NCI-H146 (cell line): ENCODE measurements at regions not wholly inside any gene's neighbourhood (a gene's known extent, or its start where the extent isn't known, plus 50 kb on each side); places are given as distances from the start of the nearest gene placed in this dataset.
A peak's percentile ranks its signal among the peaks of the same experiment; 100 is the strongest.
"Not testable (repeated sequence)": the region's sequence is repeated elsewhere in the genome, so short reads cannot be mapped to it uniquely, and the experiment has no call there.

ENCODE experiments used
- DNase-seq: peaks from one replicate; lab custom pipeline; 2025; lab: John Stamatoyannopoulos, UW

DNA sequence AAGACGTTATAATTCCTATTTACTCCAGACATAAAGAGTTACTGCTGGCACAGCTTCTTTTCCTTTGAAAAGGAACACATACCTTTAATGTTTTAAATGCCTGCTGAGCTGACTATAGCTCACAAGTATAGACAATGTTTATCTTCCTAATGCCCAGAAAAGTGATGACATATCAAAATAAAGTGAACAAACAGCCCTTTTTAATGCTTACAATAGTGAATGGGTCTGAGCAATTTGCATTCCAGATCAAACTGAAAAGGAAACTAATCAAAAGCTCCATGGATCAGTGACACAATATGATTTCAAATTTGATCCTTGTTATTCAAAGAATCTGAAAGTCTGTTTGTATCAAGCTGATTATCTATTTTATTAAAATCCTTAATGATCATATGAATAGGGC, 233.6 kb upstream of the SEMA3E start:
- peak; percentile 49 for DNase-seq

DNA sequence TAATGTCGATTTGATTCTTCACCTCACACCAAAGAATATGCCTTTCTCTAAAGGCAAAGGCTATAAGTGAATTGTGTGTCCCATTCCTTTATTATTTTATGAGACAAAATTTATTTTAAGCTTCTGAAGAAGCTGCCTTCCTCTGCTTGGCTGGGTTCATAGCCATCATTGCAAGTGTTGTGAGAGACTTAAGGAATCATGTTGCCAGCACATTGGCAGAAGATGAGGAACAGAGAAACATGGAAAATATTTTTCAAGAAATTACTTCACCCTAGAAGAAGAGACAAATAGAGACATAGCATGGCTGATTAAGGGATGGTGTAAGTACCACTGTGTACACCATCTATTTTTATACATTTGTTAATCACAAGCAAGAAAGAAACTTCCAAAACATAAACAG, 230.1 kb upstream of the SEMA3E start:
- DNase-seq: no peak

DNA sequence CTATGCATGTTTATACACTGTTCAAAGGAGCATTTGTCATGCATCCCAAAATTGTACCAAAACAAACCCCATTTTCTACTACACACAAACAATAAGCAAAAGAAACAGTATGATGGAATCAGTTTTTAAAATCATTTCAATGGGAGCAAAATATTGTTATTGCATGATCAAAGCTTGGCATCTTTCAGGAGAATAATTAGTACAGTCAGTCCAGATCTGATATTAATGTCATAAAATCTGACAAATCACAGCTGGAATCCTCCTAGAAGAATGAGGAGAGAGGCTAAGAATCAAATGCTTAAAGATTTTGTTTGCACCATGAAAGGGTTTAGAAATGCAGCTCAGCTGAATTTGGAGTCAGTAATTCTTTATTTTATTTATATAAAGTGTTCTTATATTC, 229.7 kb upstream of the SEMA3E start:
- no peak for DNase-seq

DNA sequence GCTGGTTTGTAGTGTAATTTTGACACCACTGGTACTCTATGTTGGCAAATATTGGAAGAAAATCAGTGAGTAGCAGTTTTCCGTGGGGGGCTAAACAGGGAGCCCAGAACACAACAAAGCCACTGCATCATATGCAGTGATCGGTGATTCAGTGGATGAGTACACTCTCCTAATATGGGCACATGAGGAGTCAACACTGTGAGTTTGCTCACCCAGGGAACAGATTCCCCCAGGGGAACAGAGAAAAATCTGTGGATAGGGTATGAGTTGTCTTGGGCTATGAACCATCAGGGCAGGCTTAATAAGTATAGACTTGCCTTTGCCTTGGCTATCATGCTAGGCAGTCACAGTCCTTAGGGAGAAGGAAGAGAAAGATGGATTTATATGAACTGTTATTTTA, 227.7 kb upstream of the SEMA3E start:
- no peak for DNase-seq

DNA sequence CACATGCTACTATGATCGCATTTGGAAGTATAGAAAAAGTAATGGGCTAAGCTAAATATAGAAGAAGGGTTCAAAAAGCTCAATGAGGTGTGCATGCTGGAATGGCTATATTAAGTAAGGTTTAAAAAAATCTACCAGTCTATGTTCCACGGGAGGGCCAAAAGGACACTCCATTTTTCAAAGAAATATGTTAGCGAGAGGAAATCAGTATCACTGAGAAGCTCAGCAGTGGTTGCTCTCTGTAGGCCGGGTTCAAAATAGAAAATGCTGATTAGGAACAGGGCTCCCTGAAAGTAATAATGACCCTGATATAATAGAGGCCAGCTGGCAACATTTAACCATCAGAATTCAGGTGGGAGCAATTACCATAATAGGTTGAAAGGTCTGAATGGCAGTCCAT, 224.5 kb upstream of the SEMA3E start:
- DNase-seq: peak; percentile 74

DNA sequence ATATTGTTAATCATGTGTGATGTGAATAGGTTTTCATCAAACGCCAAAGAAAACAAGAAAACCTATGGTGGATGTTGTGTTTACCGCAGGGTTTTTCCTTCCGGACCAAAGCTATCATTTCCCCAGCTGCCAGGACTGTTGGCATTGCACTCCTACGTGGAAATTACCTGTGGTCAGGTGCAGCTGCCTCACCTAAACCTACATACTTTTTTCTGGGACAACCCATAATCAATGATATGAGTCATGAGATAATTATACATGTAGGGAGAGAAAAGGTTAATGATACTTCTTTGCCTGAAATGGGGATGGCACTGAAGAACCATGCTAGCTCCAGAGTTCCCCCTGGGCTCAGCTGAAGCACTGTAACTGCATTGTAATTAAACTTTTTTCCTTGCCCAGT, 223.6 kb upstream of the SEMA3E start:
- DNase-seq: peak; percentile 74

DNA sequence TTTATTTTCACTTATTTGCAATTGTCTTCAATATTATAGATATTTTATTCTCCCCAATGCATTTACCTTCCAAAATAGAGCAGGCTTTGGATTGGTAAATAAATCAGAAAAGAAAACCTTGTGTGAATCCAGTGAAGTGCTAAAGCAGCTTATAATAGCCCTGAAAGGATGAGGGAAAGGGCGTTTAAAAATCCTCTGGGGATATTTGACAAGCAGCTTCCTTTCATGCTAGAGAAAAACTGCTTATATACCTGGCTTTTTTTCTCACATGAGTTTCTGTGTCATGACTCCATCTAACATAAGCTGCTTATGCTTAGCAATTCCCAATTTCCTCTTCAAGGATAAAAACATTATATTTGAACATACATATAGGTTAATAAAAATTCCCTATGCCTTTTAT, 221.6 kb upstream of the SEMA3E start:
- no peak for DNase-seq

DNA sequence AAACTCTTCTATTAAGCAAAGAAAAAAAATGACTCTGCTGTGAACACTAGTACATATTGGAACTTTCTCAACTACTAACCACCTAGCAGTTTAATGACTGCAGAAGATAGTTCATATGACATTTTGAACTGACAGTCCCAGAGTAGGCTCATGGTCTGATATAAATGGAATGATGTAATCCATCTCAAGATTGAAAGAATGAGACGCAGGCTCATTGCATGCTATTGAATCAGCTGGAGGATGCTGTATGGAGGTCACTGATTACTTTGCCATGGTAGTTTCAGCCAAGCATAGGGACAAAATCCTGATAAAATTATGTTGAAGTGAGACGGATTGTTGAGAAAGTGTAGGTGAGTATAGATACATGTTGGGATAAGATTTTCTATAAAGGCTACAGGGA, 217.6 kb upstream of the SEMA3E start:
- no peak for DNase-seq

DNA sequence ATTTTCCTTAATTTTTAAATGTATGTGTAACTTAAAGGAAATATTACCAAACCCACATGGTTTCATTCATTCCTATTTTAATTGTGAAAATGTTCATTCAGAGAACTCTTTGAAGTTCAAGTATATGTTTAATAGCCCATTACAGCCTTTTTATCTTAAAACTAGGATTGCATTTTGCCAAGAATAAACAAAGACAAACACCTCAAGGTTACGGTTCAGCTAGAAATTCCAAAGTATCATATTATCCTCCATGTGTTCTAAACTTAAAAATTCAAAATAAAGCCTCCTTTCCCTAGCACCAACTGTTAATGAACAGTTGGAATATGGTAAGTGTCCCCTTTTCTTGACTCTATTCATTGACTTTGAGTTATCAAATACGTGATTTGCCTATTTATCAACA, 215.6 kb upstream of the SEMA3E start:
- DNase-seq: no peak

DNA sequence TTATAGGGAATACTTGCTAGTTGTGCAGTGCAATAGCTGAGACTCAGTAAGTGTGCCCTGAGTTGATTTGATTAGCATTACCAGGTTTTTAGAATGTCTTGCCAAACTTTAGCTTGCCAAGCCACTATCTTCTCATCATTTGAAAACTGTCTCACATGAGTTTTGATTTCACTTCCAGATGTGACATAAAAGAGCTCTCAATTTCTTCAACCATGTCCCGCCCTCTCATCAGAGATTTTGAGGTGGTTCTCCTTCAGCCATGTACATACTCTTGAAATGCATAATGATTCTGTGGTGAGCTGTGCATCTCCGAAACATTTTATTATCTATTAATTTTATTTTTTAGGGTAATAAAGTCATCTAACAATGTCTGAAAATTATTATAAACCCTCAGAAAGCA, 215.0 kb upstream of the SEMA3E start:
- no peak for DNase-seq

DNA sequence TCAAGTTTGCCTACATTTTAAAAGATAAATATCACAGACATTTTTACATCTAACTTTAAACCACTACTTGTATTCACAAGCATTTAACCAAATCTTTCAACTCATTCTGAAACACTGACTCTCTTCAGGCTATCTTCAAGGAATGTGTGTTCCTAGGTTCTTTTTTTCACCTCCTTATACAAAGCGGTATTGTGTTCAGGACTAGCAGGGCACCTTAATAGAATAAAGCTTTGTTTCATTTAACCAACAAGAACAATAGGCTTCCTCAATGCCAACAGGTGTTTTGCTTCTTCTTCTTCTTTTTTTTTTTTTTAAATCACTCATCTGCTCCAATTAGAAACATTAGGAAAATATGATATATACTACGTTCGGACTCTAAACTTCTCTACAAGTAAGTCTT, 212.9 kb upstream of the SEMA3E start:
- no peak for DNase-seq

DNA sequence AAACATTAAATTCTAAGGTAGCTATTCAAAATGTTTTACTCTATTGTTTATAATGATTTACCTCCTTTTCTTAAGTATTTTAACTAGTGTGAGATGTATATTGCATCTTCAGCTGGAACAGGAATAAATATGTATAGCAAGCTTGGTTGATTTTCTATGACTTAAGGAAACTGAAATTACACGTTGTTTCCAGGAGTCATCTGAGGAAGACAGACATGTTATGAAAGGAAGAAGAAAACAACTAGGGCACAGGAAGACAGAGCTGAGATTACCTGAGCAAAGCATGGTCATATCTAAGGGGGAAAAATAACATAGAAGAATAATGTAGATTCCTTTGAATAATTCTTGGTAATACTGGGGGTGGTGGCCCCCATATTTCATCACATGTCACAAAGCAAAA, 210.9 kb upstream of the SEMA3E start:
- DNase-seq: no peak

DNA sequence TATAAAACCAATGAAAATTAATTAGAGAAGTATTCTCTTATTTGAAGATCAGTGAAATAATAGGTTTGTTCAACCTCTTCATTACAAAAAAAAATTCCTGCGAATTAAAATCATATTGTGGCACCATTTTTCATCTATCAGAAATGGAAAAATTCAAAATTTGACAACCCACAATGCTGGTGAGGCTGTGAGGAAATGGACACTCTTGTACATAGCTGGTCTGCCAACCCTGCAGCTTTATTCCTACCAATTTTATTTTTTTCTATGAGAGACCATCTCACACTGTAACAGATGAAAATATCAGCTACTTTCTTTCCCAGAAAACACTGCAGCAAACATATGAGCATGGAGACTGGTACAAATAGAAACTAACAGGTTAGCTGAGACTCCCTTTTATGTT, 208.8 kb upstream of the SEMA3E start:
- DNase-seq: no peak

DNA sequence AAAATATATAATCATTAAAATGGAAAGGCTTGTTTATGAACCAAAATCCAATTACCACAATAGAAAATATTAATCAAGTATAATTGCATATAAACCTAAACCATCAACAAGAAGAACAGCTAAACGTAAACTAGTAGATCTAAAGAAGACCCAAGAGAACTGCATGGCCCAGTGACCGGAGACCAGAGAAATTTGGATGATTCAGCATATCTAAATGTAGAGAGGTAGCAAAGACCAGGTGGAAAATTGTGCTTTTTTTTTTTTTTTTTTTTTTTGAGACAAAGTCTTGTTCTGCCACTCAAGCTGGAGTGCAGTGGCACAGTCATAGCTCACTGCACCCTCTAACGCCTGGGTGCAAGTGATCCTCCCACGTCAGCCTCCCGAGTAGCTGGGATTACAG, 207.2 kb upstream of the SEMA3E start:
- DNase-seq: no peak

DNA sequence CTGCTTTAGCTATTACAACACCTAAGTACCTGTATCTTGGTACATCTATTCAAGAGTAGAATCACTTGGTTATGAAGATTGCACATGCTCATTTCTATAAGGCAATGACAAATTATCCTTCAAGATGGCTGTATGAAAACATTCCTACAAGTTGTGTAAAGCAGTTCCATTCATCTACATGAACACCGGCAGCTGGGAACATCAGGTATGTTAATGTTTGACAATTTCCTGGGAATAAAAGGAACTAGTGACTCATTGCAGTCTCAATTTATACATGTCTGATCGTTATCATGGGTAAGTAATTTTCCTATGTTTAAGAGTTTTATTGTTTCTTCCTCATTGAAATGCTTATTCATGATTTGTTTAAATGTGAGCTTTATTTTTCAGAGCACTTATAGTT, 203.2 kb upstream of the SEMA3E start:
- no peak for DNase-seq

DNA sequence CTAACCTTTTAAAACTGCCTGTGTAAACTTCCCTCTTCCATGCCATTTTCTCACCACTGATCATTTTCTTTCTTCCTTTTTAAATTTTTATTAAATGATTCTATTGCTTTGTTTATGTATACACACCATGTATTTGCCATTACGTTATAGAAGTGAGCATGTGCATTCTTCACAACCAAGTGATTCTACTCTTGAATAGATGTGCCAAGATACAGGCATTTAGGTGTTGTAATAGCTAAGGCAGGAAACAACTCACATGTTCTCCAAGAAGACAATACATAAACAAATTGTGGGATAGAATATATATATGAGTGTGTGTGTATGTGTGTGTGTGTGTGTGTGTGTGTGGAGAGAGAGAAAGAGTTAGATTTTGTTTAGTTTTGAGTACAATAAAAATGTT, 202.6 kb upstream of the SEMA3E start:
- no peak for DNase-seq

DNA sequence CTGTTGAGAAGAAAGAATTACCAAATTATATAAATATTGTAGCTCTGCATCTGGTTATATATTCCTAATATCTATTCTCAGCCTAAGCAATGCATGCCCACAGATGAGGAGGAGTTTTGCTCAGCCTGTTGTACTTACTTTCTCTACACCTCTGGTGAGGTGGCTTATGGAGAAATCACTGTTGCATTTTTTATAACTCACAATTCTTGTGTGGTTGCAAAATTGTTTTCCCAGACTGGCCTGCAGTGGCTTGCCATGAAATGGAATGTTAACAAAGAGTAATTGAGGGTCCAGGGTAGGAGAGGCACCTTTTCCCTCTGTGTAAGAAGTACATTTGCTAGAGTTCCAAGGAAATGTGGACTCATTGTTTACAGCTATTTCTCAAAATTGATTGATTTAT, 202.0 kb upstream of the SEMA3E start:
- no peak for DNase-seq

DNA sequence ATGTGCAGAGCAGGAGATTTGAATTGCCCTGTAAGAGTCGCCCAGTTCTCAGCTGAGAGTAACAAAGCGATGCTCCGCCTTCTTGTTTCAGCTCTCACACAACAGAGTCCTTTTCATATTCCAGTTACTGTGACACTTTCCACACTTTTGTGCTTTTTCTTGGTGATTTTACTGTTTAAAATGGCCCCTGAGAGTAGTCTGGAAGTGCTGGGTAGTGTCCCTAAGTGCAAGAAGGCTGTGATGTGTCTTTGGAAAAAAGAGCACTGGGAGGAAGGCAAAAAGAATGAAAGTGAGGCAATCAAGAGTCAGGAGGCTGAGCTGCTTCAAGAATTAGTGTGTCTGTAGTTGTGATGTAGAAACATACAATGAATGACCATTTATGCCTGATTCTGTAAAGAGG, 201.2 kb upstream of the SEMA3E start:
- no peak for DNase-seq

DNA sequence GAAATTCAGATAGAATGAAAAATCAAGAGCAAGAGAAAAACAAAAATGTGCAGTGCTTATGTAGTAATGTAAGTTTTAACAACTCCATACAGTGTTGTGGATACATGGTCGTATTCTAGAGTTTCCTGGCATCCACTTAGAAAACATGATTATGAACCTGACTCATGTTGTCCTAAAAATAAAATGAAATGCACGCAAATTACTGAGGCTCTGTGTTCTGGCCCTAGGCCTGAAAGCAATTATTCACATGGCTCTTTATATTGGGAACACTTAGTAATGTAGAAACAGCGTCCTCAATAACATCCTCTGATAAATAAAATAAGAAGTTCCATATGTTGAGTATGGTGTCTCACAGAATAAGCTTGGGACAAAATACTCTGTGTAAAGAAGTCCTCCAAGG, 200.2 kb upstream of the SEMA3E start:
- DNase-seq: no peak

DNA sequence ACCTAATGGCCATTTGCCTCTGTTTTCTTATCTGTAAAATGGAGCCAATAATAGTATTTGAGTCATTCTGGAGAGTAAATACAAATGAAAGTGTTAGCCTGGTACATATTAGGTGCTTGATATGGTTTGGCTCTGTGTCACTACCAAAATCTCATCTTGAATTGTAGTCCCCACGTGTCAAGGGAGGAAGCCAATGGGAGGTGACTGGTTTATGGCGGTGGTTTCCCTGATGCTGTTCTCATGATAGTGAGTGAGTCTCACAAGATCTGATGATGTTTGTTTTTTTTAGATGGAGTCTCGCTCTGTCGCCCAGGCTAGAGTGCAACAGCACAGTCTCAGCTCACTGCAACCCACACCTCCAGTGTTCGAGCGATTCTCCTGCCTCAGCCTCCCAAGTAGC, 194.0 kb upstream of the SEMA3E start:
- no peak for DNase-seq

DNA sequence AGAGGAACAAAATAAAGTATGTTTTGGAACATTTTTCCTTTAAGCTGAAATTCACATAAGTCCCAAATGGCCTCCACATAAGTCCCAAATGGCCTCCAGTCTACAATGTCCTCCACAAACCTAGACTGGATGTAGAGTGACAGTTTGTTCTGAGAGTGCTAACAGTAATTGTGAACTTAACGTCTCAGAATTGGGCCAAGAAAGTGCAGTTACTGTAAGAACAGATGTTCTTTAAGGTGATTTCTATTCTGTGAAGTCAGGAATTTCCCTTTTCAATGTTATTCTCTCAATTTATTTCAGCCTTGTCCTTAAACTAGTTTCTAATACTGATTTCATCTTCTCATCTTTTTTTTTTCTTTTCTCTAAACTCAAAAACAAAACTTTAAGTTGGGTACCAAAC, 188.7 kb upstream of the SEMA3E start:
- no peak for DNase-seq

DNA sequence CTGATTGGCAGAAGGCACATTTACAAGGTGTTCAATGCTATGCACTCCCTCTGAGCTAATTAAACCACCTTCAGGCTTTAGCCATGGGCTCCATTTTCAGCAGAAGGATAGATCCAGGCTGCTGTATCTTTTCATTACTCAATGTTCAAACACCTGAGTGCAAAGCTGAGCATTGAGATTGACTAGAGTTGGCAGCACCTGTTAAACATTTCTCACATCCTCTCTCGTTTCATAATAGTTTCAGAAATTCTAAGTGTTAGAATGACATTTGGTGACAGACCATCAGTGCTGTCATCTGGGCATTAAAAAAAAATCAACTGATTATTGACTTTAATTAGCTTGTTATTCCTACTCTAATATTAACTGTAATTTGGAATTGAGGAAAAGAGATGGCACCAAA, 187.1 kb upstream of the SEMA3E start:
- DNase-seq: peak; percentile 11

DNA sequence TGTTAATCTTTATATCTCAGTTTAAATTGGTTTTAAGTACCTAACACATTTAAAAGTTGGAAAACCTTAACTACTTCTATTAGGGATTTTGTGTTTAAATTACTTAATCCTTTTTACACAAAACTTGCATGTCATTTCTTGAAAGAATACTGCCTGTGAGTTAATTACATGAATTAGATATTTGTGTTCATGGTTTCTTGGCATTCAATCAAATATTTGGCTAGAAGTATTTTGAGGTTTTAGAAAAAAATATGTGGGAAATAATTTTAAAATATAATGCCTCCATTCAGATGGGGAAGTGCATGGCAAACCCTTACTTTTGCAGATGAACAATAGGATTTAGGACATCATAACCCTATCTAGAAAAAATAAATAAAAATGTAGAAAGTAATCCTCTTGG, 186.5 kb upstream of the SEMA3E start:
- no peak for DNase-seq

DNA sequence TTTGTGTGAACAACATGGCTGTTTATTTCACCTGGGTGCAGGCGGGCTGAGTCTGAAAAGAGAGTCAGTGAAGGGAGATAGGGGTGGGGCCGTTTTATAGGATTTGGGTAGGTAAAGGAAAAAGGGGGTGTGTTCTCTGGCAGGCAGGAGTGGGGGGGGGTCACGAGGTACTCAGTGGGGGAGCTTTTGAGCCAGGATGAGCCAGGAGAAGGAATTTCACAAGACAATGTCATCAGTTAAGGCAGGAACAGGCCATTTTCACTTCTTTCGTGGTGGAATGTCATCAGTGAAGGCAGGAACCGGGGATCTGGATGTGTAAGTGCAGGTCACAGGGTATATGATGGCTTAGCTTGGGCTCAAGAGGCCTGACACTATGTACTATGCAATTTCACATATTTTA, 184.8 kb upstream of the SEMA3E start:
- not testable (repeated sequence) for DNase-seq

DNA sequence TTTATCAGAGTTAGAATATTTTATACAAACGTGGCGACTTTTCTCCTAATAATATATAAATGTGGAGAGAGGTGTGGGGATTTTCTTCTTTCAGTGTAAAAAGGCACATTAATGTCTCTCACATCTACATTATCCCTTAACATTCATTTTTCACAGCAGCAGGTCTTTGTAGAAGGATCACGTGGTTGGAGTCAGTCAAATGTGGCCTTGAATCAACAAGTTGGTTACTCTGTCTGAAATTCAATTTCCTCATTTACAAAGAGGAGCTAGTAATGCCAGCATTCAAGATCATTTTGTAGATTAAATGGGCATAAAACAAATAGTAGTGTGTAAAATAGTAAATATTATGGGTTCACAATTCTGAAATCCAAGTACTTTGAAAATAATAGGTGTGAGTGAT, 183.1 kb upstream of the SEMA3E start:
- peak; percentile 4 for DNase-seq
